PC-3 (cell line): ENCODE measurements at regions not wholly inside any gene's neighbourhood (a gene's known extent, or its start where the extent isn't known, plus 50 kb on each side); places are given as distances from the start of the nearest gene placed in this dataset.

ENCODE experiments used
- ATAC-seq: fragments of 200-7000 bp; cut with Tn5 transposase; 2 replicates; pipeline ENCODE4 v1.9.1; 2020; ENCODE audit warnings: mild to moderate bottlenecking, moderate library complexity
- BruUV-seq: library from RNA; stranded (reverse); fragments of 400-500 nt; replicated peaks from 2 replicates; lab custom pipeline; 2021; lab: Mats Ljungman, UMichigan
- CTCF ChIA-PET: fragments of 300-600 bp; sonication (Branson Sonifier 250); formaldehyde crosslinking; loops from one replicate; lab custom pipeline; 2022; ENCODE audit warnings: antibody characterized with exemption; lab: Charles Lee
- POLR2A ChIA-PET: fragments of 300-600 bp; sonication (Branson Sonifier 250); formaldehyde crosslinking; loops from one replicate; lab custom pipeline; 2022; ENCODE audit warnings: antibody characterized with exemption; ENCODE audit not compliant: unreplicated experiment; lab: Charles Lee
- DNase-seq: peaks from one replicate; pipeline ENCODE4 v3.0.0-alpha.2; 2015
- H2AFZ ChIP-seq: fragments of 300-600 bp; sonication (generic); 2 replicates; pipeline ENCODE4 v1.6.0; 2016; ENCODE audit warnings: antibody characterized with exemption, low read length
- H3F3A ChIP-seq: fragments of 300-600 bp; sonication (generic); one replicate; pipeline ENCODE4 v1.6.0; 2017; ENCODE audit warnings: antibody characterized with exemption, low read length, control low read depth, mild to moderate bottlenecking; ENCODE audit not compliant: unreplicated experiment
- H3K27ac ChIP-seq: fragments of 300-600 bp; sonication (generic); 2 replicates; pipeline ENCODE4 v1.5.1; 2016; ENCODE audit warnings: mild to moderate bottlenecking, low read length
- H3K27me3 ChIP-seq: fragments of 300-600 bp; sonication (generic); 2 replicates; pipeline ENCODE4 v1.6.1; 2016; ENCODE audit warnings: low read length, mixed read lengths
- H3K36me3 ChIP-seq: fragments of 300-600 bp; sonication (generic); 2 replicates; pipeline ENCODE4 v1.6.1; 2016; ENCODE audit warnings: low read depth, mixed run types, low read length, mixed read lengths
- H3K4me1 ChIP-seq: fragments of 300-600 bp; sonication (generic); 2 replicates; pipeline ENCODE4 v1.5.1; 2016; ENCODE audit warnings: low read length; ENCODE audit not compliant: insufficient read depth
- H3K4me2 ChIP-seq: fragments of 300-600 bp; sonication (generic); 2 replicates; pipeline ENCODE4 v1.6.0; 2016; ENCODE audit warnings: low read length
- H3K4me3 ChIP-seq: fragments of 300-600 bp; sonication (generic); 2 replicates; pipeline ENCODE4 v1.5.1; 2016; ENCODE audit warnings: mild to moderate bottlenecking, low read length, mixed read lengths
- H3K79me2 ChIP-seq: fragments of 300-600 bp; sonication (generic); 2 replicates; pipeline ENCODE4 v1.6.1; 2017; ENCODE audit warnings: low read length, mixed read lengths
- H3K9ac ChIP-seq: fragments of 300-600 bp; sonication (generic); 2 replicates; pipeline ENCODE4 v1.6.0; 2016; ENCODE audit warnings: mild to moderate bottlenecking, low read length
- H3K9me2 ChIP-seq: fragments of 300-600 bp; sonication (generic); replicated peaks from 2 replicates; pipeline ENCODE4 v1.6.1; 2016; ENCODE audit warnings: mixed run types, low read length, mixed read lengths
- H3K9me3 ChIP-seq: fragments of 300-600 bp; sonication (generic); 2 replicates; pipeline ENCODE4 v1.6.1; 2016; ENCODE audit warnings: low read length, mixed read lengths
- H4K20me1 ChIP-seq: fragments of 300-600 bp; sonication (generic); 2 replicates; pipeline ENCODE4 v1.6.1; 2016; ENCODE audit warnings: low read length, mixed read lengths
- EZH2 ChIP-seq: fragments of 300-600 bp; sonication (generic); IDR thresholded peaks from one replicate; pipeline ENCODE4 v1.6.1; 2017; ENCODE audit warnings: antibody characterized with exemption, mild to moderate bottlenecking, low read length; ENCODE audit not compliant: unreplicated experiment
- EZH2phosphoT487 ChIP-seq: fragments of 300-600 bp; sonication (generic); IDR thresholded peaks from 2 replicates; pipeline ENCODE4 v1.6.1; 2018; ENCODE audit warnings: mild to moderate bottlenecking, antibody characterized with exemption, low read length, borderline replicate concordance
- intact Hi-C: fragments of 100-400 bp; cut with micrococcal nuclease; formaldehyde crosslinking; loops from 2 replicates; pipeline ENCODE4 v1.9.0; 2023
- TF ChIP-seq, protein P1 (sequence below): fragments of 300-600 bp; sonication (generic); conservative IDR thresholded peaks from 2 replicates; pipeline ENCODE4 v1.5.1; 2017; ENCODE audit warnings: antibody characterized with exemption, low read depth, mild to moderate bottlenecking, low read length

- Histone ChIP-seq H3K36me3 (no peaks in the 10 kb centered on the region), H3K79me2 (no peaks in the 10 kb centered on the region), H3K4me3 (no peak overlapping the region), H3K9ac (no peak overlapping the region), H3K27ac (no peak overlapping the region), H4K20me1 (no peaks in the 10 kb centered on the region), H2AFZ (no peak overlapping the region), H3K9me3 (no peaks in the 10 kb centered on the region), H3K4me1 (no peaks in the 10 kb centered on the region), H3K4me2 (no peak overlapping the region), H3F3A (no peaks in the 10 kb centered on the region), H3K9me2 (no peaks in the 10 kb centered on the region), H3K27me3 (peaks cover 58% of the 10 kb centered on the region)
- no peak for ATAC-seq
- no TSS peak for BruUV-seq
- TF ChIP-seq EZH2phosphoT487 (no peak), EZH2 (no peak)
- TF ChIP-seq, protein P1, sequence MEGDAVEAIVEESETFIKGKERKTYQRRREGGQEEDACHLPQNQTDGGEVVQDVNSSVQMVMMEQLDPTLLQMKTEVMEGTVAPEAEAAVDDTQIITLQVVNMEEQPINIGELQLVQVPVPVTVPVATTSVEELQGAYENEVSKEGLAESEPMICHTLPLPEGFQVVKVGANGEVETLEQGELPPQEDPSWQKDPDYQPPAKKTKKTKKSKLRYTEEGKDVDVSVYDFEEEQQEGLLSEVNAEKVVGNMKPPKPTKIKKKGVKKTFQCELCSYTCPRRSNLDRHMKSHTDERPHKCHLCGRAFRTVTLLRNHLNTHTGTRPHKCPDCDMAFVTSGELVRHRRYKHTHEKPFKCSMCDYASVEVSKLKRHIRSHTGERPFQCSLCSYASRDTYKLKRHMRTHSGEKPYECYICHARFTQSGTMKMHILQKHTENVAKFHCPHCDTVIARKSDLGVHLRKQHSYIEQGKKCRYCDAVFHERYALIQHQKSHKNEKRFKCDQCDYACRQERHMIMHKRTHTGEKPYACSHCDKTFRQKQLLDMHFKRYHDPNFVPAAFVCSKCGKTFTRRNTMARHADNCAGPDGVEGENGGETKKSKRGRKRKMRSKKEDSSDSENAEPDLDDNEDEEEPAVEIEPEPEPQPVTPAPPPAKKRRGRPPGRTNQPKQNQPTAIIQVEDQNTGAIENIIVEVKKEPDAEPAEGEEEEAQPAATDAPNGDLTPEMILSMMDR: no peak
- DNase-seq: no peak
- intact Hi-C loops: no loop called here
- POLR2A ChIA-PET: no interaction called here
- CTCF ChIA-PET: no interaction called here
Observed at GRCh38 chr11:18878211-18878610, 61.0 kb downstream of the MRGPRX1 start.

GRCh38 chr11:18865951-18866350, 73.3 kb downstream of the MRGPRX1 start:
- H3K9ac ChIP-seq: no peak overlapping the region
- BruUV-seq: no TSS peak
- H3F3A ChIP-seq: no peaks in the 10 kb centered on the region
- ChIA-PET CTCF (no interaction called here), POLR2A (no interaction called here)
- H3K36me3 ChIP-seq: no peaks in the 10 kb centered on the region
- TF ChIP-seq, protein P1: no peak
- no peak for TF ChIP-seq EZH2phosphoT487
- TF ChIP-seq EZH2: no peak
- peaks cover 73% of the 10 kb centered on the region for H3K27me3 ChIP-seq
- H3K27ac ChIP-seq: no peak overlapping the region
- no peaks in the 10 kb centered on the region for H4K20me1 ChIP-seq
- H2AFZ ChIP-seq: no peak overlapping the region
- no peaks in the 10 kb centered on the region for H3K79me2 ChIP-seq
- no peak for DNase-seq
- no peaks in the 10 kb centered on the region for H3K9me3 ChIP-seq
- H3K4me2 ChIP-seq: no peak overlapping the region
- intact Hi-C loops: no loop called here
- no peaks in the 10 kb centered on the region for H3K9me2 ChIP-seq
- ATAC-seq: no peak
- no peaks in the 10 kb centered on the region for H3K4me1 ChIP-seq
- H3K4me3 ChIP-seq: no peak overlapping the region

GRCh38 chr11:18865261-18865660, 73.7 kb upstream of the PTPN5 start:
- Histone ChIP-seq H2AFZ (no peak overlapping the region), H3F3A (no peaks in the 10 kb centered on the region), H3K36me3 (no peaks in the 10 kb centered on the region), H3K9me3 (no peaks in the 10 kb centered on the region), H3K4me2 (no peak overlapping the region), H3K27me3 (peaks cover 77% of the 10 kb centered on the region), H3K79me2 (no peaks in the 10 kb centered on the region), H3K9ac (no peak overlapping the region), H3K9me2 (no peaks in the 10 kb centered on the region), H3K4me1 (no peaks in the 10 kb centered on the region), H3K27ac (no peak overlapping the region), H3K4me3 (no peak overlapping the region), H4K20me1 (no peaks in the 10 kb centered on the region)
- POLR2A ChIA-PET: no interaction called here
- CTCF ChIA-PET: no interaction called here
- DNase-seq (no peak), ATAC-seq (no peak)
- TF ChIP-seq EZH2phosphoT487 (no peak), EZH2 (no peak)
- TF ChIP-seq, protein P1: no peak
- intact Hi-C loops: no loop called here
- no TSS peak for BruUV-seq
